OCI-LY3 (cell line): ENCODE measurements at regions not wholly inside any gene's neighbourhood (a gene's known extent, or its start where the extent isn't known, plus 50 kb on each side); places are given as distances from the start of the nearest gene placed in this dataset.

Experiments
- EZH2phosphoT487 ChIP-seq: fragments of 200-600 bp; shearing (Covaris generic); IDR thresholded peaks from 2 replicates; pipeline ENCODE4 v1.6.1; 2018; ENCODE audit warnings: antibody characterized with exemption, mixed run types, low read depth
- TF ChIP-seq, protein P1 (sequence below): fragments of 200-600, 300-600 bp; sonication (generic); IDR thresholded peaks from 2 replicates; pipeline ENCODE4 v1.5.1; 2014; ENCODE audit warnings: antibody characterized with exemption, low read length, low read depth

GRCh38 chr2:66724241-66724640 is 289.3 kb downstream of the MEIS1 start:
- TF ChIP-seq, protein P1, sequence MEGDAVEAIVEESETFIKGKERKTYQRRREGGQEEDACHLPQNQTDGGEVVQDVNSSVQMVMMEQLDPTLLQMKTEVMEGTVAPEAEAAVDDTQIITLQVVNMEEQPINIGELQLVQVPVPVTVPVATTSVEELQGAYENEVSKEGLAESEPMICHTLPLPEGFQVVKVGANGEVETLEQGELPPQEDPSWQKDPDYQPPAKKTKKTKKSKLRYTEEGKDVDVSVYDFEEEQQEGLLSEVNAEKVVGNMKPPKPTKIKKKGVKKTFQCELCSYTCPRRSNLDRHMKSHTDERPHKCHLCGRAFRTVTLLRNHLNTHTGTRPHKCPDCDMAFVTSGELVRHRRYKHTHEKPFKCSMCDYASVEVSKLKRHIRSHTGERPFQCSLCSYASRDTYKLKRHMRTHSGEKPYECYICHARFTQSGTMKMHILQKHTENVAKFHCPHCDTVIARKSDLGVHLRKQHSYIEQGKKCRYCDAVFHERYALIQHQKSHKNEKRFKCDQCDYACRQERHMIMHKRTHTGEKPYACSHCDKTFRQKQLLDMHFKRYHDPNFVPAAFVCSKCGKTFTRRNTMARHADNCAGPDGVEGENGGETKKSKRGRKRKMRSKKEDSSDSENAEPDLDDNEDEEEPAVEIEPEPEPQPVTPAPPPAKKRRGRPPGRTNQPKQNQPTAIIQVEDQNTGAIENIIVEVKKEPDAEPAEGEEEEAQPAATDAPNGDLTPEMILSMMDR, result no peak
- TF ChIP-seq EZH2phosphoT487, result no peak
